ENCODE measurements at regions not wholly inside any gene's neighbourhood (a gene's known extent, or its start where the extent isn't known, plus 50 kb on each side); places are given as distances from the start of the nearest gene placed in this dataset.

DNA sequence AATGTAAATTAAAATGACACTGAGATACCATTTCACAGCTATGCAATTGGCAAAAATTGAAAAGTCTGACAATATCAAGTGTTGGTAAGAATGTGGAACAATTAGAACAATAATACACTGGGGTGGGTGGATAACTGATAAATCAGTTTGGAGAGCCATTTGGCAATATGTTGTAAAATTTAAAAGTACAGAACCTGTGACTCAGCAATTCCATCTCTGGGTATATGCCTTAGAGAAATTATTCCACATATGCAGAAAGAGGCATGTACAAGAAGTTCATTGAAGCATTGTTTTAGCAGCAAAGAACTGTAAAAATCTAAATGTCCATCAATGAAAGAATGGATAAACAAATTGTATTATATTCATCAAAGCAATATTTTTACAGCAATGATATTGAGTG is 89.3 kb upstream of the NR3C1 start:
- TF ChIP-seq, protein P1, sequence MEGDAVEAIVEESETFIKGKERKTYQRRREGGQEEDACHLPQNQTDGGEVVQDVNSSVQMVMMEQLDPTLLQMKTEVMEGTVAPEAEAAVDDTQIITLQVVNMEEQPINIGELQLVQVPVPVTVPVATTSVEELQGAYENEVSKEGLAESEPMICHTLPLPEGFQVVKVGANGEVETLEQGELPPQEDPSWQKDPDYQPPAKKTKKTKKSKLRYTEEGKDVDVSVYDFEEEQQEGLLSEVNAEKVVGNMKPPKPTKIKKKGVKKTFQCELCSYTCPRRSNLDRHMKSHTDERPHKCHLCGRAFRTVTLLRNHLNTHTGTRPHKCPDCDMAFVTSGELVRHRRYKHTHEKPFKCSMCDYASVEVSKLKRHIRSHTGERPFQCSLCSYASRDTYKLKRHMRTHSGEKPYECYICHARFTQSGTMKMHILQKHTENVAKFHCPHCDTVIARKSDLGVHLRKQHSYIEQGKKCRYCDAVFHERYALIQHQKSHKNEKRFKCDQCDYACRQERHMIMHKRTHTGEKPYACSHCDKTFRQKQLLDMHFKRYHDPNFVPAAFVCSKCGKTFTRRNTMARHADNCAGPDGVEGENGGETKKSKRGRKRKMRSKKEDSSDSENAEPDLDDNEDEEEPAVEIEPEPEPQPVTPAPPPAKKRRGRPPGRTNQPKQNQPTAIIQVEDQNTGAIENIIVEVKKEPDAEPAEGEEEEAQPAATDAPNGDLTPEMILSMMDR (conservative IDR thresholded peaks at IDR 0.05 in 1 of 2, IDR thresholded peaks at IDR 0.05 in 1 of 2; ENCODE audit: low read depth in 1 of 2, low read length in 2 of 2): no peak
- TF ChIP-seq EZH2 (IDR thresholded peaks at IDR 0.05; ENCODE audit: low read length, missing control alignments): no peak

Measured in fibroblast of lung (primary cell).